Activated T-cell treated with anti-CD3 and anti-CD28 coated beads for 1 hour (primary cell): ENCODE measurements at regions not wholly inside any gene's neighbourhood (a gene's known extent, or its start where the extent isn't known, plus 50 kb on each side); places are given as distances from the start of the nearest gene placed in this dataset.

Experiments used
- DNase-seq: peaks from one replicate; pipeline ENCODE4 v3.0.0-alpha.2; 2020; ENCODE audit warnings: low read depth

DNA sequence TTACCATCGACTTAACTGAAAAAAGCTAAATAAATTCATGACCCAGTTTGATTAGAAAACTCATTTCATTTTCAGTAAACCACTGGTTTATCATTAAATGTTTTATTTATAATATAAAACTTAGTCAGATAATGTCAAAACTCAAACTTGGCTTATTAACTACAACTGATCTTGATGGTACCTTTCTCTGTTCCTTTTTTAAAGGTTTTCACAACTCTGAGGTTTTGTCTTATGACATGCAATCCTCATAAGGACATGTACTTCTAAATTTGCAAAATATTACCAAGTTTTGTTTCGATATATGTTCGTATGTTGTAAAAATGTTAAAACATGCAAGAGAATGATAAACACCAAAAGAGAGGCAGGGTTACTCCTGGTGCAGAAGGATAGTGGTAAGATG is 82.5 kb upstream of the PDE10A start:
- DNase-seq, result no peak

DNA sequence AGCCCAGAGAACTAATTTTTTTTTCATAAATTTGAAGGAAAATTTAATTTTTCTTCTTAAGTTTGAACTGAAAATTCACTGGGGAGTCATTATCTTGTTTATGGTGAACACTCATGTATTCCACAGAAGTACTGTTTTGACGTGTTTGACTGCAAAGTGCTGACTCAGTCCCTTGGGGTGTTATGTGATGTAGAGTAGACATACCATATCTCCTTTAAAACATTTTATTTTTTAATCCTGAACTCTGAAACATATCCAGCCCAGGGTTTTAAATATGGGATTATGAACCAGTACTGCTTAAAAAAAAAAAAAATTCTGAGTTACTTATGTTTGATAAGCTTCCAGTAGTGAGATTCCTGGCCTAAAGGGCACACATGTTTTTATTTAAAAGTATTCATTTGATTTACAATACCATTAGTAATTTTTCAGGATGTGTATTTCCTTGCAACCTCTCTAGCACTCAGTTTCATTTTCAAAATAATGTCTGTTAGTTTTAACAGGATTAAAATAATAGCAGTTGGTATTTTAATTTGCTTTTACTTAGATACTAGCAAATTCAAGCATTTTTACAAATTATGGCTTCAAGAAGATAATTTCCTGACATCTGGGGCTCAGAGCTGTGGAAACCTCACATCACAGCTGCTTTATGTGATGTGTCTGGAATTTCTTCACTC is 81.7 kb upstream of the PDE10A start:
- no peak for DNase-seq

DNA sequence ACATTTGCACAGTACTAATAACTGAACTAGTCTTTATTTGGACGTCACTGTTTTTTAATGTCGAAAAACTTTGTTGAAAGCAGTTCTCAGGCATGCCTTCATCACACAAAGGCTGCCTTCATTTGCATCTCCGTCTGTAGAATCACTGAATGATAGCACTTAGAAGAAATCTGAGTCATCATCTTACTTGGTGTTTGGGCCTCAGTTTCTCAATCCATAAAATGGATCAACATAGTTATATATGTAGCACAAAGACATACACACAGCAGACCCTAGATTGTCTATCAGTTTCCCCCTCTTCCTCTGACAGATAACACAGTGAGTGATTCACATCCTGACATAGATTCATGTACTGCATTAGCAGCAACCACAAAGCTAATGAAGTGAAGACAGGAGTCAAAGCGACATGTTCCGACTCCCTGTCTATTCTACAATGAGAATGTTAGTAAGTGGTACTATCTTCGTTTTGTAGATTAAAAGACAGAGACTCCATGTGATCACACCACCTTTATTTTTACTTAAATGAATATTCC is 80.4 kb upstream of the PDE10A start:
- DNase-seq, result no peak

DNA sequence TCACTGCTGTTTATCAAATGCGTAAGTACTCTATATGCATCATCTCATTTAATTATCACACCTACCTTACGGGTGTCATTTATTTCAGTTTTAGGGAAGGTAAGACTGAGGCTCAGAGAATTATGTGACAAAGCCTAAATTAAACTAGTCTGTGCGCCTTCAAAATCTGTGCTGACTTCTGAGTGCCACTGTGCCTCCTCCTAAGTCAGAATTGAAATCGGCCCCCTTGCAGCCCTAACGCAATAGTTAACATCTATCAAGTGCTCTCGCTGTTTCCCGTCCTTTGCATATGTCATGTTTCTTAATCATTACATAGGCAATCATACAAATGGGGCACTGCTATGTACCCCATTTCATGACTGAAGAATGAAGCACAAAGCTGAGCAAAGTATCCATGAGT is 79.0 kb upstream of the PDE10A start:
- no peak for DNase-seq

DNA sequence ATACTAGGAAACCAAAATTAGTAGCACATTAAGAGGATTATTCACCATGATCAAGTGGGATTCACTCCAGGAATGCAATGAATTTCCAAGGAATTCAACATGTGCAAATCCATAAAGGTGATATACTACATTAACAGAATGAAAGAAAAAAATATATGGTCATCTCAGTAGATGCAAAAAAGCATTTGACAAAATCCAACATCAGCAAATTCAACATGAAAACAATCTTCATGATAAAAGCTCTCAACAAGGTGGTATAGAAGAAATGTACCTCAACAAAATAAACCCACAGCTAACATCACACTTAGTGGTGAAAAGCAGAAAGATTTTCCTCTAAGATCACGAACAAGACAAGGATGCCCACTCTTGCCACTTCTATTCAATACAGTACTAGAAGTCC is 74.4 kb upstream of the PDE10A start:
- no peak for DNase-seq

DNA sequence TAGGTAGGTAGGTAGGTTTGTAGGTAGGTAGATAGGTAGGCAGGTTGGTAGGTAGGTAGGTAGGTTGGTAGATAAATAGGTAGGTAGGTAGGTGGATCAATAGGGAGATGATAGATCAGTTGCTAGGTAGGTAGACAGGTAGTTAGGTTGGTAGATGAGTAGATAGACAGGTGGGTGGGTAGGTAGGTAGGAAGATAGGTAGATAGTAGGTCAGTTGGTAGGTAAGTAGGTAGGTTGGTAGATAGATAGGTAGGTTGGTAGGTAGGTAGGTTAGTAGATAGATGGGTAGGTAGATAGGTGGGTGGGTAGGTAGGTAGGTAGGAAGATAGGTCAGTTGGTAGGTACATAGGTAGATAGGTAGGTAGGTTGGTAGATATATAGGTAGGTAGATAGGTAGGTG is 72.0 kb upstream of the PDE10A start:
- no peak for DNase-seq

DNA sequence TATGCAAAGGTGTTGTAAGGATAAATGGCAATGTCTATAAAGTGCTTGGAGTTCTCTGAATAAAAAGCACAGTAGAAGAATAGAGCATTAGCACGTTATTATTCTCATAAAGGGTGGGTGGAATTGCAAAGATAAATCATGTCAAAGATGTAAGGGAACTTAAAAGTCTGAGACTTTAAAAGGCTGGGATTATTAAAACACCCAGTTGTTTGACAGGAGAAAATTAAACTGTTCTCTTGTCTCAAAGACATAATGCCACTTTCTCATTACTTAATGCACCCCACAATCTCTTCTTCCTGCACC is 70.4 kb upstream of the PDE10A start:
- no peak for DNase-seq

DNA sequence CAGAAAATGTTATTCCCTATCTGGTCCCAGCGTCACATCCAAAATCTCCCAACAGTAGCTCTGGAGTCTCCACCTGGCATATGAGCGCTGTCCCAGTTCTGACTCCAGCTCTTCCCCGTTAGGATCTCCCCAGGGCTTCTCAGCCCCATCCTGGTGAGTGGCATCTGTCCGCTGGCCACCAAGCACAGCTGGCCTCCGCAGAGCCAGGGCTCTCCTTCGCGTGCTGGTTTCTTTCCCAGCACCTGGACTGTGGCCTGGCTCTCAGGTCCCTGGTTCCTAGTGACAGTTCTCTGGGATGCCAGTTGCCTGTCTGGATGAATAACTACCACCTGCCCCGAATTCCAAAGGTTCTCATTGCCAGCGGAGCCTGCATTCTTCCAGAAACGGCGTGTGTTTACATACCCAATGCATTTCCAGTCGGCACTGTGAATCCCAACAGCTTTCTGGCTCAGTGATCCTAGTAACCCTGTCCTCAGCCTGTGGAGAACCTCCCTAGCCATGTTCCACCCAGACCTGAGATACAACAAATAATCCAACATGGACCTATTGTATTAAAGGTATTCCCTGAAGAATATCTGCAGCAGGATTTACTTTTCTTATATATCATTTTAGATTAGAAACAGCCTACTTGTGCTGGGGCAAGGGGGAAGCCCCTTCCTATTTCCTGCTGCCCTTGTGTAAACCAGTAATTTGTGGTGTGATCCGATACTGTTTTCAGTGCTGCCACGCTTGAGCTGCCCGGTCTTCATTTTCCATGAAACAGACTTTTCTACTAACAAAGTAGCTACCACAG is 69.9 kb upstream of the PDE10A start:
- DNase-seq, result no peak

DNA sequence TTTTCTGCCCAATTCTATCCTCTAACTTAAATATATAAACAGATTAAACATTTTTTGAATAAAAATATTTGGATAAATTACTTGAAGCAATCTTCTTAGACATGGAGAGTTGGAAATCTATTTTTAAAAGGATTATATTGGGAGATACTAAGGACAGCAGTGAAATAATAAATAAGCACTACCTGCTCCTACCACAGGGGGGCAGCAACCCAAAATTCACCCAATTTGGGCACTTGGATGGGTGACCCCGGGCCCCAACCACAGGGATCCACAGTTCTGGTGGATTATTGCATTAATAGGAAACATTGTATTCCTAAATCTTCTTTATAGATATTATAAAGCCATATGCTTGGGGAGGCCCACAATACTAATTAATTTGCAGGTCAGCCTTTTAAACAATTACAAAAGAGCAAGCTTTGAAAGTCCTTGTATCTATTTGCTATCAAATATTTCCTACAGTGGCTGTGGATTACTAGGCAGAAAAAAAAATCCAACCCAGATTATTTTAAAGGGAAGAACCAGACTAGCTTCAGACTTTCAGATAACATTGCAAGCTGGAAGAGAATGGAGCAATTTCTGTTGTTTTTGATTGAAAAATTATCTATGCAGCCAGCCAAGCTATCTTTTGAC is 66.4 kb upstream of the PDE10A start:
- no peak for DNase-seq

DNA sequence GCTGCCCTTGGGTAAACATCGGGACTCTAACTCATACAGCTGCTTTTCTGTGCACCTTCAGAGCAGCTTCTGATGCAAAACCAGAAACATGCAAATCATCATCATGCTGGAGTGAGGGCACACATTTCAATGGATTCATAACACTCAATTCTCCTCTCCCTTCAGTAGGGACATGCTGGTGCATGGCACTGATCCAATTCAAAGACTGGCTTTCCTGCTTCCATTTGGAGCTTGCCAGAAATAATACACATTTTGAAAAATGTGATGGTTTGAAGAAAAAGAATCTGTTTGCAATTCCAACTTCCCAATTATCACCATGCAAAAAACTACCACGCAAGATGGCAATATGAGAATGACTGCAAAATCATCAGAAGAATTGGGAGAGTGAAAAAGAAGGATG is 65.2 kb upstream of the PDE10A start:
- DNase-seq, result no peak

DNA sequence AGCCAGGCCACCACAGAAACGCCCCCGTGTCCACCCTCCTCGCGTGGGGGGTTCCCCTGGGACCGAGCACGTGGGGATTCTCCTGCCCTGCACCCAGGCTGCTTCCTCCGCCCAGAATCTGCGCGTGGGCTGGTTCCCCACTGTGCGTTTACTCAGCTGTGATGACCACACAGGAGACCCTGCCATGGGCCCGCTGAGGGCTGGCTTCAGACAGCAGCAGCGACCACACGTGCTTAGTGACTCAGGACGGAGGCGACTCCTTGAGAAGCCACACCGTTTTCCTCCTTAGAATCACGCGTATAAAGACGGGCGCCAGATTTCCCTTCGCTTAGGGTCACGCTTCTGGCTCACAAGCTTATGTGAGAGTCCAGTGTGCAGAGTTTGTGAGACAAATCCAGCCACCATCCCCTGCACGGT is 63.9 kb upstream of the PDE10A start:
- DNase-seq, result no peak

DNA sequence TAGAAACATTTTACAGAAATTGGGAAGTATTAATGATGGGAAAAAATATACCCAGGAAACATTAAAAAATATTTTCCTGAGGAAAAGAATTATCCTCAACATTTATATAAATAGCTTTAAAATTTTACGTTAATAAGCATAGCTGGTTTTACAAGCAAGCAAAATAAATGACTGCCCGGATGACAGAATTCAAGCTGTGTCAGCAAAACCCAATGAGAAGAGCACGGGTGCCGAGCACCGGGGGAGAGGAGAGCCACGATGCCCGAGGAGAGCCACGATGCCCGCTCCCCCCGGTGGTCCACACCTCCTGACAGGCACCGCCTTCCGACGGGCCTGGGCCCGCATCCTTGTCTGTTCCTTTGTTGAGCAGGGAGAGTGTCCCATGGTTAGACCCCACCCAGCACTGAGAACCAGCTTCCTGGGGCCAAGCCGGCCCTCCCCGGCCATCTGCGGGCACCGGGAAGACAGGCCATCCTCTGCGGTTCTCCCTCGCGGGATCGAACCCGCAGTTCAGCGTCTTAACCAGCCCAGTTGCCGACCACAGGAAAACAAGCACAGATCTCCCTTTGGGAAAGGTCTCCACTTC is 63.3 kb upstream of the PDE10A start:
- DNase-seq, result no peak

DNA sequence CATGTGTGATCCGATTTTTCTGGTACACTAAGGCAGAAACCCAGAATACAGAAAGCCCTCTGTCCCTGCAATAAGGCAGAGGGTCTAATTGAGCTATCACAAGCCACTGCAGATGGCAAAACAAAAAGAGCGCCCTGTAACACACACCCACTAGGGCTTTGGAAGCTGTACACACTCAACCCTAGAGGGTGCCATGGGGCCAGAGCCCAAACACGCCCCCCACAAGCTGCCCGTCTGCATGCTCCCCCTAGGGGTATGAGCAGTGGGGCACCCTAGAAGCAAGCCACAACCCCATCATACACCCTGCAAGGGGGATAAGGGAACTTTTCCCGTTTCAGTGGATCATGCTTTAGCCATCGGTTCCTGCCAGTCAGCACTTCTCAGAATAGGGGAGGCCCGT is 62.2 kb upstream of the PDE10A start:
- DNase-seq, result no peak

DNA sequence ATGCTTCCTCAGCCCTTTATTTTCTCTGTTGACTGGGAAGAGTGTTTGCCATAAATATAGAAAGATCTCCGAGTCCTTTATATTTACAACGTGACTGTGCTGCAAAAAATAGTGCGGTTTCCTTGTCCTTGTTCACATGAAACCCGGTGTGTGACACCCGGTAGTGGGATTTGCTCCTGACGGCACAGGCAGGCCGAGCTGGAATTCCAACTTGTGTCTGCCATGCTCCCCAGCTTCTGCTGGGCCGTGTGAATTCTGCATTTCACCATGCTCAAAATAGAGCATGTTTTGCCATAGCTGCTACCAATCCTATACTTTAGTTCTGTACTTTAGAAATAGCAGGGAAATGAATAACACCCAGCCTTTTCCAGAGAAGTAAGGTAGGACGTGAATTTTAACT is 60.3 kb upstream of the PDE10A start:
- no peak for DNase-seq

DNA sequence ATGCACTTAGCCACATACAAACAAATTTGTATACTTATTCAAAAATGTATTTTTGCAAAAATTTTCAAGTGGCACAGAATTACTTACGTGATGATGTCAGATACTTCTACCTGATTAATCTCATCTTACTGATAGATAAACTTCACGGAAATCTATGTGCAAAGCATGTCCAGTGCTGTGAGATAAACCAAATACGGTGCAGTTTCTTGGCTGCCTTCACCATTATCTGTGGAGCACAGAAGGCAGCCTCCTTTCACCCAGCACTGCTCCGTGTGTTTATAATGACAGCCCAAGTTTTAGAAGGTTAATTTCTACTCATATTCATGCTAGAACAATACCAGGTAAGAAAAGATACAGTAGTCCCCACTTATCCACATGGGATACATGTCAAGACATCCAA is 59.0 kb upstream of the PDE10A start:
- no peak for DNase-seq

DNA sequence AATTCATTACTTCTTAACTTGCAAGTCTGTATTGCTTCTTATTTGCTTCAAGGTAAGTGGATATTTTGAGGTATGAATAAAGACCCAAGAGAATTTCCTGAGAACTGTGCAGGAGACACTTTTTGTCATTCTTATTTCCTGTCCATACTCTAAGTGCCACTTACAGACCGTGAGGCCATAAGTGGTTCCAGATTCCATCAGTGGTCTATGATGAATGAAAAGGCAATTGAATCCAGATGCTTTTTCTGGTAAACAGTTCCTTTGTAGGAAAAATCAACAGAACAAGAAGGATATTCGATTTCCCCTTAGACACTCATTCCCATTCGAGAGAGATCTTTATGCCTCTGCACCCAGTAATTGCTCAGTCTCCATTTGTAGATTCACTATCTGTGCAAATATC is 58.3 kb upstream of the PDE10A start:
- DNase-seq, result no peak

DNA sequence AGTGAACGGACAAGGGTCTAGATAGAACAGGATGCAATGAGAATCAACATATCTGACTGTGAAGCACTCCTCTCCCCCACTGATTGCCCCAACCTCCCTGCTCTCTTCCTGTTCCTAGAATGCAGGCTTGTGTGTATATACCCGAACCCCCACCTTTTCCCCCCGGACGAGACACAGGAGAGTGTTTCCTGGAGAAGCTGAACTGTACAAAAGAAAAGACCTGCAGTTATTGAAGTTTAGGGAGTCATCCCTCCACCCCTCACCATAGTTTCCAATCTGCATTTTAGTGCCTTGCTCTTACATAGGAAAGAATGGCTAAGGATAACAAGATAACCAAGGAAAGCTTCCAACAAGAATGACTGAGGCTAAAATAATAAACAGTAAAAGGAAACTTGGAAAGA is 55.5 kb upstream of the PDE10A start:
- DNase-seq, result no peak

DNA sequence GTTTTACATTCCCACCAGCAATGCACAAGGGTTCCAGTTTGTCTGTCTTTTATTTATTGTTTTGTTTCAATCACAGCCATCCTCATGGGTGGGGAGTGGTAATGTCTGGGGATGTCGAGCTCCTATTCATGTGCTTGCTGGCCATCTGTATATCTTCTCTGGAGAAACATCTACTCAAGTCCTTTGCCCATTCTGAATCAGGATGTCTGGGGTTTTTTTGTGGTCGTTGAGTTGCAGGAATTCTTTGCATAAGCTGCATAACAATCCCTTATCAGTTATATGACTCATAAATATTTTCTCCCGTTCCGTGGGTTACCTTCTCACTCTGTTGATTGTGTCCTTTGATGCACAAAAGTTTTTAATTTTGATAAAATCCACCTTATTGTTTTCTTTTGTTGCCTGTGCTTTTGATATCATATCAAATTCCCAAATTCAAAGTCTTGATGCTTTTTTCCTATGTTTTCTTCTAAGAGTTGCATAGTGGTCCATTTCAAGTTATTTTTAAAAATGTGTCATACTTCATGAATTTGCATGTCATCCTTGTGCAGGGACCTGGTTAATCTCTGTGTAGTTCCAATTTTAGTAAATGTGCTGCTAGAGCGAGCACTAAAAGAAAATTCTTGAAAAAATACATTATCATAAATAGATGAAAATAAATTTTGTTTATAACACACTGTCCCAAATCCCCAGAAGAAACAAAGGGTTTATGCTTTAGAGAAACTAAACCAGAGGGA is 54.9 kb upstream of the PDE10A start:
- DNase-seq, result no peak

DNA sequence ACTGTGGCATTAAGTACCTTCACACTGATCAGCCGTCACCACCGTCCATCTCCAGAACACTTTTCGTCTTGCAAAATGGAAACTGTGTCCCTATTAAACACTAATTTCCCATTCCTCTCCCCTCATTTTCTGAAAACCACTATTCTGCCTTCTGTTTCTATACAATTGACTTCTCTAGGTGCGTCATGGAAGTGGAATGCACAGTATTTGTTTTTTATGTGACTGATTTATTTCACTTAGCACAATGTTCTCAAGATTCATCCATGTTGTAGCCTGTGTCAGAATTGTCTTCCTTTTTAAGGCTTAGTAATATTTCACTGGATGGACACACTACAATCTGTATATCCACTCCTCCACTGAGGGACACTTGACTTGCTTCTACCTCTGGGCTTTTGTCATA is 53.8 kb upstream of the PDE10A start:
- no peak for DNase-seq

DNA sequence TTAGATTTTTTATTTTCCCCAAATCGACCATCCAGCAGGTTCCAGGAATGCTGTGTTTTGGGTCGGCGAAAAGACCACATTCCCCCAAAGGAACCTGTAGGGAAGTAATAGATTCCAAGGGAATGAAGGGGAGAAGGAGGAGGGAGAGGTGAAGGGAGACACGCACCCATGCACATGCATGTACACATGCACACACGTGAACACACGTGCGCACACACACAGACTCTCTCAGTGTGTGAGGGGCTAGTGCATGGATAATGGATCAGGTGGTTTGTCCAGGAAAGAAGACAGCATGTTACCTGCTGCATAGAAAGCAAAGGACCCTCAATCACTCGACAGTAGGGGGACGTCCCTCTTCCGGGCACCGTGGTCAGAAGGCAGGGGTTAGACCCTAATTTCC is 52.4 kb upstream of the PDE10A start:
- no peak for DNase-seq

DNA sequence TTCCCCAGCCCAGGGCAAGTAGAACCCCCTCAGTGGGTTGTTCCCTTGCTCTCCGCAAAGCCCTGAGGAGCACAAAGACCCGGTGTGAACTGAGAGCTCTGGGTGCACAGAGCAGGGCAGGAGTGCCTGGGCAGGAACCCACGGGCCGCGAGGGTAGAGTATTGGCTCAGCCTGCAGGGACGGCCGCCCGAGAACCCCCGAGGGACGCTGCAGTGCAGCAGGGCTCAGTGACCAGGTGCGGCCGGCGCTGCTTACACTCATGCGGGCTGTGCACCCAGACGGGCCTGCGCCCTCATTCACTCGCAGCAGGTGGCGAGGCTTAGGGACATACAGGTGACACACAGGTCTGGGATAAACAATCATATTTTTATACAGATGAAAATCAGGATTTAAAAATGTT is 51.9 kb upstream of the PDE10A start:
- DNase-seq, result no peak

DNA sequence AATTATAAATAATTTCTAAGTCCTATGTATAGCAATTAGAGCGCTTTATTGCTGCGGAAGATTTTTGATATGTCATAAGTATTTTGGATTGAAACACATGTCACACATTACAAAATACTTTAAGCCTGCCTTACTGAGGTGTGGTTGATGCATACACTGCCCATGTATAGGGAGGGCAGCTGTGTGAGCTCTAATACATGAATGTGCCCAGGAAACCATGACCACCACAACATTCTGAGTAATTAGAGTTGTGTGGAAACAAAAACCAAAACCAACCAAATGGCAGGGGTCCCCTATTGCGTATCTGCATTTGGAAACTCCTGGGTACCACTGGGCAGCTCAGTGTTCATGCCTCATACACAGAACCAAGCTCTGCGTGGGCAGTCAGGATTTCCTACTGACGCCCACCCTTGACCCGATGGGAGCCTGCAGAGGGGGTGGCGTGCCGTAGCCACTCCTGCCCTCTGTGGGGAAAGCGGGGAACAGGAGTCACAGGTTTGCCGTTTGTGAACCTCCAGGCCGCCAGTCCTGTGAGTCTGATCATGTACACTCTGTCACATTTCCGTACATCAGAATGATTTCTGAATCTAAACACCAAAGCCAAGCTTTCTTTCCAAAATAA is 50.9 kb upstream of the PDE10A start:
- no peak for DNase-seq
